HG03432 (cell line): ENCODE measurements at regions not wholly inside any gene's neighbourhood (a gene's known extent, or its start where the extent isn't known, plus 50 kb on each side); places are given as distances from the start of the nearest gene placed in this dataset.
"Not testable (repeated sequence)": the region's sequence is repeated elsewhere in the genome, so short reads cannot be mapped to it uniquely, and the experiment has no call there.

Experiments used
- ATAC-seq: cut with Tn5 transposase; IDR thresholded peaks from one replicate; pipeline ENCODE4 v1.9.1; 2021; ENCODE audit warnings: mild to moderate bottlenecking, moderate library complexity; ENCODE audit not compliant: unreplicated experiment

DNA sequence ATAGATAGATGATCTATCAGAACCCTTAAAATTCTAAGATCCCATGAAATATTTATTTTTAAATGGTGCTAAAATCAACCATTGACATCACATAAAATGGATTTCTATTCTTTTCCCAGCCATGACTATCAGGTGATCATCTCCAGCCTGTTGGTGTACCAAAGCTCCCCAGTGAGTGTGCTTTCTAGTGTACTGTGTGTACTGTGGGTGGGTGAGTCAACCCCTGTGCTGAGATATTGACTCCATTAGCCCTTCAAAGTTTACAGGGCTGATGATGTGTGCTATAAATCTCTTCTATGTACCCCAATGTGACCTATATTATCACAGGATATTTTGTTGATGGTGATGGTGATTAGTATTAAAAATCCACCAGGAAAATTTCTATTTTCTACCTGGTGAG is 344.6 kb downstream of the MMUT start:
- no peak for ATAC-seq

DNA sequence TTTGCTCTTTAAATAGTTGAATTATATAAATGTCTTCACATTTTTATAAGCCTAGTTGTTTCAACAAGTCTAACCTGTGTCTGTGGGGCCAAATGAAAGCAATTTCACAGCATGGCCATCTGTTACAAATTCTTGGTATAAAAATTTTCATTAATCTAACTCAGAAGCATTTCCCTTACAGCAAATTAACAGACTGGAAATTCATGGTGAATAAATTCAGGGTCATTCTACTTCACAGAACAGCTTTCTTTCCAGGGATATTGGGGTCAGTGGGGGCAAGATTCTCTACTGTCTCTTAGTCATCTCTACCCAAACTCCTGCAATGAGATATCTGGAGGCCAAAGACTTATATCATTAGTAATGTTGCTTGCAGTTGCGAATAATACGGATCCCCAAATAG is 352.1 kb downstream of the MMUT start:
- ATAC-seq, result no peak

DNA sequence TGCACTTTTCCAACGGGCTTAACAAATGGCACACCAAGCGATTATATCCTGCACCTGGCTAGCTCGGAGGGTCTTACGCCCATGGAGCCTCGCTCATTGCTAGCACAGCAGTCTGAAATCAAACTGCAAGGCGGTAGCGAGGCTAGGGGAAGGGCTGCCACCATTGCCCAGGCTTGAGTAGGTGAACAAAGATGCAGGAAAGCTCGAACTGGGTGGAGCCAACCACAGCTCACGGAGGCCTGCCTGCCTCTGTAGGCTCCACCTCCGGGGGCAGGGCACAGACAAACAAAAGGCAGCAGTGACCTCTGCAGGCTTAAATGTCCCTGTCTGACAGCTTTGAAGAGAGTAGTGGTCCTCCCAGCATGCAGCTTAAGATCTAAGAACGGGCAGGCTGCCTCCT is 365.4 kb downstream of the MMUT start:
- ATAC-seq, result not testable (repeated sequence)

DNA sequence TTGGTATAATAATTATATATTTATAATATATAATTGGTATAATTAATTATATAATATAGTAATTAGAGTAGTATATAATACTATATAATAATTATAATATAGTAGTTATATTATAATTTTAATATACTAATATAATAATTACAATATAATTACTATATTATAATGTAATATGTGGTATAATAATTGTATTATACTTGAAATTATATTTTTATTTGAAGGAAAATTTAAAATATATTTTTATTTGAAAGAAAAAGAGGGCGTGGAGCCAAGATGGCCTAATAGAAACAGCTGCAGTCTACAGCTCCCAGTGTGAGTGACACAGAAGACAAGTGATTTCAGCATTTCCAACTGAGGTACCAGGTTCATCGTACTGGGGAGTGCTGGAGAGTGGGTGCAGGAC is 365.9 kb downstream of the MMUT start:
- ATAC-seq, result no peak

DNA sequence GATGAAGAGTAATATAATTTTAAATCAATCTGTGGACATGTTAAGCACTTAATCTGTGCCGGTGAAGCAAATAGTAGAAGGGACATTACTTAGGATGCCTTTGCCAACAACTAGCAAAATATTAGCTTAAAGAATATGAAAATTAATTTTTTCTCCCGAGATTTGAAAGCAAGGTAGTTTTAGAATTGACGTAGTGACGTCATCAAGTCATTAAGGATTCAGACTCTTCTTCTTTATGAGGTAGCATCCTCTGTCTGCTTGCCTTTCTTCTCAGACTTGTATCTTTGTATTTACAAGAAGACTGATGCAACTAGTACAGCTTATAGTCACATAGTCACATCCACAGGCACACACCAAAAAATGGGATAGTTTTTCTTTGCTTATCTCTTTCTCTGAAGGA is 374.4 kb downstream of the MMUT start:
- no peak for ATAC-seq

DNA sequence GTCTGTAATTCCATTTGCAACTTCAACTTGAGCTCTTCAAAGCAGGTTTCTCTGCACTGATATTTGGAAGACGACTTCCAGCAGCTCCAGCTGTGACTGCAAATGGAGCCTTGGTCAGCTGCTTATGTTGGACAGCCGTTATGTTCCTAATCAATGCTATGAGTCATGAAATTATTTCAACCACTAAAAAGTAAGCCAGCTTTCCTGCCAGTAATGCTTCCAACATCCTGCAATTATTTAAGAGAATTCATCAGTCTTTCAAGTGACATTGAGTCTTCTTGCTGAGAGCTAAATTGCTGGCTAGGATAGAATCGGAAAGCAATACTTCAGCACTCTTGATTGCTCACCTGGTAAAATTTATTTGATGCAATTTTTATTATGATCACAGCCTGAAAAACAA is 375.7 kb downstream of the MMUT start:
- no peak for ATAC-seq

DNA sequence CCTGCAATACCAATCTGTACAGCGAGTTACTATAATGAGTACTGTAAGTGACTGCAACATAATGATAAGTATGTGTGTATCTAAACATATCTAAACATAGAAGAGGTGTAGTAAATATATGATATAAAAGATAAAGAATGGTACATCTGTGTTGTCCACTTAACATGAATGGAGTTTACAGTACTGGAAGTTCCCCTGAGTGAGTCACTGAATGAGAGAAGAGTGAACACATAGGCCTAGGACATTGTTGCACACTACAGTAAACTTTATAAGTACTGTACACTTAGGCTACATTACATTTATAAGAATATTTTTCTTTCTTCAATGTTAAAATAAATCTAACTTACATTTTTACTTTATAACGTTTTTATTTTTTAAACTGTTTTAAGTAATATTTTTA is 380.4 kb downstream of the MMUT start:
- ATAC-seq, result no peak

DNA sequence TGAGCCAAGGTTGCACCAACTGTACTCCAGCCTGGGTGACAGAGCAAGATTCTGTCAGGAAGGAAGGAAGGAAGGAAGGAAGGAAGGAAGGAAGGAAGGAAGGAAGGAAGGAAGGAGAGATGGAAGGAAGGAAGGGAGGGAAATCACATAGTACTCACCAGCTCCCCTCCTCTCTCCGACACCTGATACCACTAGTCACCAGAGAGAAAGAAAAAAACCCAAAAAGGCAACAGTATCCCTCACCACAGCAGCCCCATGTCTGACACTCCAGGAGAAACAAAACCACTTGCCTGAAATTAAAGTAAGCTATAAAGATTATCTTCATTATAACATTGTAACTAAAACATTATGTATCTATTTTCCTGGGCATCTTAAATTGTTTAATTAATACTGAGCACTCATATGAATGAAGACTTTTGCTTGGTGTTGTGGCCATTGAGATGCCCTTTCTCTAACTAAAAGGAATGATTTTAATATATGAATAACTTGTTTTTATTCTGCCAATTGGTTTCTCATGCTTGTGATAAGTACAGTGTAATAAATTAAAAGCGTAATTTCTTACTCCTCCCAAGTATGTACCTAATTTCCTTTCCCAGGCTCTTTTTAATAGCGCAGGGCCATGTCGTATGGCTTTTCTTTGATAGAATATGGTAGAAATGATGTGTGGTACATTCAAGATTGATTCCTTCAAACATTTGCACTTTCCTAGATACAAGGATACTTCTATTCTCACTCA is 390.0 kb downstream of the MMUT start:
- no peak for ATAC-seq

DNA sequence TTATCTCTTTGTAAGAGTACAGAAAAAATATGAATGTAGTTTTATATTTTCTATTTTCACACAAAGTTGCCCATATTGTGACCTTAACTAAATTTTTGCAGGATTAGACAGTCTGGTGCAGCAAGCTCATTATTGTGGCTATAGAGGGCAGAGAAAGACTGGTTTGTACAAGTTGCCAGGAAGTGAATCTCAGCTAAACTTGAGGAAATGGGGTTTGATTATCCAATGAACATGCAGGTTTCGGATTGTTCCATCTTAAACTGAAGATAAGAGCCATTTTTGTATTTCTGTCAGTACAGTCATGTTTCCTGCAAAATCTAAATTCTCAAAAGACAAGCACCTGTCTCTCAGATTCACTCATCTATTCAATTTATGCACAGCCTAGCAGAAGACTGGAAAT is 390.9 kb downstream of the MMUT start:
- ATAC-seq, result no peak

DNA sequence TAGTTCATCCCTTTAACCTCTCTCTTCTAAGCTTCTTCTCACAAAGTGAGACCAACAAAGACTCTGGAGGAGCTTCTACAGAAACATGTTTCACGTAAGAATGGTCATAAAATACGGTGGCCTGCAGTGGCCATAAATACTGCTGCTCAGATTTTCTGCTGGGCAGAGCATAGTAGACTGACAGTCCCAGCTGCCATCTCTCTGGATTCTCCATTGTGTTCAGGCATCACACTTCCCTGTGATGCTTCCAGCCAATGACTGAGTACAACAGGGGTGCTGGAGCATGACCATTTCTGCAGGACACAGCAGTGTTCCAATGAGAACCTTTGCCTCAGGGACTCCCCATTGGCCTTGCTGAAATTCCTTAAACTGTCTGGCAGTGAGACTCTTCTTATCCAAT is 392.6 kb downstream of the MMUT start:
- no peak for ATAC-seq

DNA sequence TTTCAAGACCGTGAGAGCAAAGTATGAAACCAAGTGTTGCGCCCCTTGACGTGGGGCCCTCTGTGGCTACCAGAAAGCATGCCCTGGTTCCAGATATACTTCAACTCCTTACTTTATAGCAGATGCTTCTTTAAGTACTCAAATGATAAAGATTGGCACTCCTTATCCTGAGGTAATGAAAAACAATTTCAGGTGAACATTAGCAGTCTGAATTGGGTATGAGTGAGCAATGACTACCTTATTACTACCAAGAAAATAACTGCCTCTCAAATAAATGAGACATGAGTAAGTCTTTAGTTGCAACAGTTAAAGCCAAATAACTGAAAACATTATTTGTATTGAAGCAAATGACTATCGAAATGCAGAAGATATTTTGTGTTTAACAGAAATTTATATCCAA is 408.7 kb downstream of the MMUT start:
- no peak for ATAC-seq

DNA sequence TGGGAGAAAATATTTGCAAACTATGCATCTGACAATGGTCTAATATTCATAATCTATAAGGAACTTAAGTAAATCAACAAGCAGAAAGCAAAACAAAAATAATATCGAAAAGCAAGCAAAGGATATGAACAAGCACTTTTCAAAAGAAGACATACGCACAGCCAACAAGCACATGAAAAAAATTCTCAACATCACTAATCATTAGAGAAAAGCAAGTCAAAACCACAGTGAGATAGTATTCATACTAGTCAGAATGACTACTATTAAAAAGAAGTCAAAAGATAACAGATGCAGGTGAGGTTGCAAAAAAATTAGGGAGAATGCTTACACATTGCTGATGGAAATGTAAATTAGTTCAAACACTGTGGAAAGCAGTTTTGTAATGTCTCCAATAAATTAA is 410.2 kb downstream of the MMUT start:
- no peak for ATAC-seq

DNA sequence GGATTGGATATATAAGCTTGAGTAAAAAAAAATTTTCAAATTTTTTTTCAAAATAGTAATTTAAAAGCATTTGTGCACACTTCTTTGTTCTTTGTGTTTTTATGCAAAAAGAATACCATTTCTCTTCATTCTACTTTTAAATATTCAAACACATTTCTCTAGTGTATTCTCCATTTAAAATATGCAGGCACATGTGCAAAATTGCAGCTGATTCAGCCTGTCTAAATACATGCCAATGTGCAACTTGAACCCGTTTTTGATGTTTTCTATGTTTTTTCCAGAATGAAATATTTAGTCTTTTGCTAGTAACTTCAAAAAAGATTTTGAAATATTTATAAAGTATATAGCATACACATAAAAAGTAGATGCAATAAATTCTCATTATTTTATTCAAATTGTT is 411.8 kb downstream of the MMUT start:
- ATAC-seq, result no peak

DNA sequence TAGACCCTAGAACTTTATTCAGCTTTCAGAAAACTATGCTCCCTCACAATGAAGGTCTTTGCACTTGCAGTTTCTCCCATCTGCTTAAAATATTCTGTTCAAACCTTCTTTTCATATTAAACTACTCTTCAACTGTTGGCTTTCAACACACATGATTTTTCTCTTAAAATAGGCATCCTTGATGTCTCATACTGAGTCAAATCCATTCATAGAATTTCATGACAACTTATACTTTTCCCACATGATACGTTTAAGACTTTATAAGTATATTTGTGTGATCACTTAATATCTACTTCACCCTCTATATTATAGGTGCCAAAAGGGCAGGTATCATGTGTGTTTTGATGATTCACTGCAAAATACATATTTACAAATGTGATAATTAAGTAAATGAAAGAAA is 412.5 kb downstream of the MMUT start:
- no peak for ATAC-seq

DNA sequence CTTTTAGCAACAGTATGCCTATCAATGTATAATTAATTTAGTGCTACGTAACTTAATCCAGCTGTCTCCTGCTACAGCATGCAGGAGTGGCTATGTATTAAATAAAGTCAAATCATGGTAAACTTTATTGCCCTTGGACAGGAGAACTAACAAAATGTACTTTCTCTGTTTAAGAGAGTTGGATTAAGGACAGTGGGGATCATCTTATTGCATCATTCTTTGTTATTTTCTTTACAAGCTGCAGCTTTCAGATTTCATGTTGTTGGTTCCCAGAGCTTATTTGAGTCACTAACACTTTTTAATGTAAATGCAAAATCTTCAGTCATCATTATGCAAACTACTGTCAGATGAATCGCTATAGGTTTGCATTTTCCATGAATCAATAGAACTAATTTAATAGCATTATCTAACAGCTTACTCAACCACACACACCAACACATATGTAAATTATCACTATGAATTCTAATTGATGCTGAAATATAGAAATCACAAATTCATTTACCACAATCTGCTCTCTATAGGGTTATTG is 424.7 kb downstream of the MMUT start:
- ATAC-seq, result no peak

DNA sequence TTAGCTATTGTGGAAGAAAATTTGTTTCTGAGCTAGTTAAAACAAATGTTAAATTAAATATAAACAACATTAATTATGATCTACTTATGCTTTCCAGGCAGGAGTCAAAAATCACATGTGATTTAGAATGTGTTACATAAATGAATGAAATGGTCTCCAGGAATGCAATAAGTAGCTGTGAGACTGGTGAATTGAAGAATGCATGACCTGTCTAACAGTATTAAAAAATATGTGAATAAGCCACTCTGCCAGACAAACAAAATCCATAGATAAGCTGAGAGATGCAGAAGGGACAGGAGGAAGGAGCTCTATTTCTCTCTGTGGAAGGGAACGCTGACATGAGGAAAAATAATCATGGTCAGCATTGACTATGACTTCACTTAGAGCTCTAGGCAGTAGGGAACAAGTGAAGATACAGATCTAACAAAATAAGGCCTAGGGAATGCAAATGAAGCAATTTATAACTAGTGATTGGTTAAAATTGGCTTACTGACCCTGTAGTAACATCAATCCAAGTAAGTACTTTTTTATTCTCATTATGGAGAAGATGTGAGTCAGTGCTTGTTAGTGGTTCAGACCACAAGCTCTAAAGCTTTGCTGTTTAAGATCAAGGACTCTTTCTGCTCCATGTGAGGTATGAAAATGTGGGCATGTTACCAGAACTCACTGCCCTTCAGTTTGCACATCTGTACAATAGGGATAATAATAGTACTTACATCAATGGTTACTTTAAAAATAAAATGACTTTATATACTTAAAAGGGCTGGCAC is 432.6 kb downstream of the MMUT start:
- no peak for ATAC-seq

DNA sequence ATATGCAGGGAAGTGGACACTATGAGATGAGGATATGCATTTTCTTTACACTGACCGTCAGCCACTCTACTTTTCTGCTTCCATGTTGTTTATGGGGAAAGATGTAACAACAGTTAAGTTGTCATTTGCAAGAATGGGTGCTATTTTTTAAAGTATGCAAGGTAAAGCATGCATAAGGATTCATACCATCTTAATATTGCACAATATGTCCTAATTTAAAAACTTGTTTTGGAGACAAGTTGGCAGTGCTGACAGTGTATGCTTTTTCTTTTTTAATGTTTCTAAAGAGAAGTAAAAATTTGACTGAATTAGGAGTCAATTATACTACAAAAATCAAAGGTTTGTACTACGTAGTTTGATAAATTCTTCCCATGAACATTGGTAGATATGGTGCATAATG is 435.4 kb downstream of the MMUT start:
- ATAC-seq, result no peak

DNA sequence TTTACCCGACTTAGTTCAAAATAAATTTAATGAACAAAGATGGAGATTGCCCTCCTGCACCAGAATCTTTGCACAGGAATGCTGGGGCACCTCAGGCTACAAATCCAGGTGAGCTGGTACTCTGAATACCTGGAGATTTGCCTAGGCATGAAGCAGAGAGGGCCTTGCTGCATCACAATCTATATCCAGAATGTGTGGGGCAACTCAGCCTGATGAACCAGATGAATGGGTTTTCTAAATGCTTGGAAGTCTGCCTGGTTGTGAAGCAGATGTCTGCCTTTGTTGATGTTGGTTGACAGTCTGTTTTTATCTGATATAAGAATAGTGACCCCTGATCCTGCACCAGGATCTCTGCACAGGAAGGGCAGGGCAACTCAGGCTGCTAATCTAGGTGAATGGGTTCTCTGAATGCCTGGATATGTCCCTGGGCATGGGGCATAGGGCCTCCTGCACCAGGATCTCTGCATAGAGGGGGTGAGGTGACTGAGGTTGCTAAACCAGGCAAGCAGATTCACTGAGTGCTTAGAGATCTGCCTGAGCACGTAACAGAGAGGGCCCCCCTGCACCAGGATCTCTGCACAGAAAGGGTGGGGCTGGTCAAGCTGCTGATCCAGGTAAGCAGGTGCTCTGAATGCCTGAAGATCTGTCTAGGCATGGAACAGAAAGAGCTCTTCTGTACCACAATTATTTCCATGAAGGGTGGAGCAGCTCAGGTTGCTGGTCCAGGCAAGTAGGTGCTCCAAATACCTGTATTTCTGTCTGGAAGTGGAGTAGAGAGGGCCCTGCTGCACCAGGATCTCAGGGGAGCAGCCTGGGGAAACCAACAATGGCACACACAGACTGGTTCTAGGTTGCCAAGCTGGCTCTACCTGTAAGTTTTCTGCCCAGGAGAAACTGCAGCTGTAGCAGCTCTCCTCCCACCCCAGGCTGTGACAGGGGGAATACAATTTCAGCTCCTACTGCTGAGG is 437.5 kb downstream of the MMUT start:
- ATAC-seq, result no peak

DNA sequence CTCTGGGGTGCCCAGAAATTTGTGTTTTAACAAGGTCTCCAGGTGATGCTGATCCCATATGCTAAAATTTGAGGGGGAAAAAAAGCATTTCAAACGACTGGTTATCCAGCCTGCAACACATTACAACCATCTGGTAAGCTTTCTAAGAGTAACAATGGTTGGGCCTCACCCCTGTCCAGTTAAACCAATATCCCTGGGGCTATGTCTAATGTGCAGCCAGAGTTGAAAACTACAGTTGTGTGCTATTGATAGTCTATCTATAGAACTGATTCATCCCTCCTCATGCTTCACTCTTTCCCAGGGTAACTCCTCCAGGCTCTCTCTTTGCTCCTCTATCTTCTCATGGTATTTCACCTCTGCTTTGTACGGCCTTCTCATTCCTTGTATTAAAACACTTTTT is 458.3 kb downstream of the MMUT start:
- ATAC-seq, result no peak

DNA sequence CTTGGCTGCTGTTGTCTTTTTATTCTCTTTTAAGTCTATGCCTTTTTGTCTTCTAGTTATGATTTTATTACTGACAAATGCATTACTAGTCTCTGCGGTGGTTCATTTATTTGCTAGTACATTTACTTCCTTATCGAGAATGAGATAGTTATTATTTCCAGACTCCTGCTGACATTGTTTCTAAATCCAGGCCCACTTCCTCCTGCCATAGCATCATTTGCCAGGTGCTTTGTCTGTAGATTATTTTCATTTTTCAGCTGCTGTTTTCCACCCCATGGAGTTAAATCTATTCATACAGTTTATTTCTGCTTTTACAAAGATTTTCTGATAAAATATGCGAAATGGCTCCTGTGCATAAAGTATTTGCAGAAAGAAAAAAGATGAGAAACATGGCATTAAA is 459.7 kb downstream of the MMUT start:
- ATAC-seq, result no peak

DNA sequence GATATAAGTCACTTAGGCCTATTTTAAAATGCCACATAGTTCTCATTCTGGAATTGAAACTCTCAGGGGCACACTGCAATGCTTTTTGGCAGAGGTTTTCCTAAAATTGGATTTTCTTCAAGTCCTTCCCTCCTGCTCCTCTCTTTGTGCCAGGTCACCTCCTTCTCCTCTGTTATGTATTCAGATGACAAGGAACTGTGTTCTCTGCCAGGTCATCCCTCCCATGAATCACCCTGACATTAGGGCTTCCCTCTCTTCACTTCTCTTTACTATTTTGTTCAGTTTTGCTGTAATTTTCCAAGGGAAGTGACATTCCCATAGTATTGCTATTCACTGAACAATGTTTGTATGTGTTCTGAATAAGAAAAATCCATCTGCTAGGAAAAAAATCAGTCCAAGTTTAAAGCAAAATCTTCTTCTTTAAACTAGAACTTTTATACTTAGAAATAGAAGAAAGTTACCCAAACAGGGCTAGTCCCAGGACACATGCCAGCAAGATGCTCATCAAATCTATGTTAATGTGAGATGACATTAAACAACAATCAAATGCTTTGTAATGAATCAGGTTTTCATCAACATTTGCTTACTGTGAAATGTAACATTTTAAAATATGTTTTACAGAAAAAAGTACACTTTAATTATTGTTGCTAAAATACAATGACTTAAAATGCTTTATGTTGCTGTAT is 461.1 kb downstream of the MMUT start:
- no peak for ATAC-seq
